RWPE1 (cell line): ENCODE measurements at regions not wholly inside any gene's neighbourhood (a gene's known extent, or its start where the extent isn't known, plus 50 kb on each side); places are given as distances from the start of the nearest gene placed in this dataset.
A peak's percentile ranks its signal among the peaks of the same experiment; 100 is the strongest.

Source experiments
- CTCF ChIA-PET: fragments of 350-600 bp; sonication (Branson Sonifier 250); formaldehyde crosslinking; extraction: SDS; loops from one replicate; lab custom pipeline; 2021; lab: Yijun Ruan, JAX
- POLR2A ChIA-PET: fragments of 400-600 bp; formaldehyde crosslinking; extraction: SDS; loops from one replicate; lab custom pipeline; 2020; ENCODE audit warnings: antibody characterized with exemption; ENCODE audit not compliant: low non-redundant PET; lab: Yijun Ruan, JAX
- DNase-seq: peaks from one replicate; pipeline ENCODE4 v3.0.0; 2012; ENCODE audit warnings: low spot score
- H3K27ac ChIP-seq: fragments of 450-650 bp; 2 replicates; pipeline ENCODE4 v1.5.1; 2017
- TF ChIP-seq, protein P1 (sequence below): fragments of 450-650 bp; conservative IDR thresholded peaks from 2 replicates; pipeline ENCODE4 v1.5.1; 2017; ENCODE audit warnings: low read depth, mild to moderate bottlenecking

DNA sequence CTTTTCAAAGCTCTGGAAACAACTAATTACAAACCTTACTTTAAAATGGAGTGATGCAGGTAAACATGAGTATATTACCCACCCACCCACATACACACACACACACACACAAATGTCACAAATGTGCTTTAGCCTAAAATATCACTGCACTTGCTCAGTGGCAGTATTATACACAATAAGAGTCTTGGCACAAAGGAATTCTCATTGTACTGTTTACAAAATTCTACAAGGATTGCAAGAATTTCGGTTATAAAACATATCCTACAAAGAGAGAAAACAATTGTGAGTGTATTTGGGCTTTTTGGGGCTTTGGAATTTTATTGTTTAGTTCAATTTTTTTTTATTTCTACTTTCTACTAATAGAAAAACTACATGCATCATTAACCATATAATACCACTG, 113.2 kb upstream of the BEND6 start:
- DNase-seq: no peak
- H3K27ac ChIP-seq: no peak overlapping the region
- POLR2A ChIA-PET: no interaction called here
- CTCF ChIA-PET: interaction anchor here (0.7 kb wide), 2 partner anchors 77 to 130 kb away, joined by 3 read pairs; no protein-coding TSS in a partner anchor
- TF ChIP-seq, protein P1, sequence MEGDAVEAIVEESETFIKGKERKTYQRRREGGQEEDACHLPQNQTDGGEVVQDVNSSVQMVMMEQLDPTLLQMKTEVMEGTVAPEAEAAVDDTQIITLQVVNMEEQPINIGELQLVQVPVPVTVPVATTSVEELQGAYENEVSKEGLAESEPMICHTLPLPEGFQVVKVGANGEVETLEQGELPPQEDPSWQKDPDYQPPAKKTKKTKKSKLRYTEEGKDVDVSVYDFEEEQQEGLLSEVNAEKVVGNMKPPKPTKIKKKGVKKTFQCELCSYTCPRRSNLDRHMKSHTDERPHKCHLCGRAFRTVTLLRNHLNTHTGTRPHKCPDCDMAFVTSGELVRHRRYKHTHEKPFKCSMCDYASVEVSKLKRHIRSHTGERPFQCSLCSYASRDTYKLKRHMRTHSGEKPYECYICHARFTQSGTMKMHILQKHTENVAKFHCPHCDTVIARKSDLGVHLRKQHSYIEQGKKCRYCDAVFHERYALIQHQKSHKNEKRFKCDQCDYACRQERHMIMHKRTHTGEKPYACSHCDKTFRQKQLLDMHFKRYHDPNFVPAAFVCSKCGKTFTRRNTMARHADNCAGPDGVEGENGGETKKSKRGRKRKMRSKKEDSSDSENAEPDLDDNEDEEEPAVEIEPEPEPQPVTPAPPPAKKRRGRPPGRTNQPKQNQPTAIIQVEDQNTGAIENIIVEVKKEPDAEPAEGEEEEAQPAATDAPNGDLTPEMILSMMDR: no peak

GRCh38 chr6:56841381-56841749, 113.5 kb upstream of the BEND6 start:
- POLR2A ChIA-PET: no interaction called here
- no peak overlapping the region for H3K27ac ChIP-seq
- TF ChIP-seq, protein P1: no peak
- CTCF ChIA-PET: interaction anchor here (0.7 kb wide), 2 partner anchors 77 to 129 kb away, joined by 3 read pairs; no protein-coding TSS in a partner anchor
- DNase-seq: no peak

DNA sequence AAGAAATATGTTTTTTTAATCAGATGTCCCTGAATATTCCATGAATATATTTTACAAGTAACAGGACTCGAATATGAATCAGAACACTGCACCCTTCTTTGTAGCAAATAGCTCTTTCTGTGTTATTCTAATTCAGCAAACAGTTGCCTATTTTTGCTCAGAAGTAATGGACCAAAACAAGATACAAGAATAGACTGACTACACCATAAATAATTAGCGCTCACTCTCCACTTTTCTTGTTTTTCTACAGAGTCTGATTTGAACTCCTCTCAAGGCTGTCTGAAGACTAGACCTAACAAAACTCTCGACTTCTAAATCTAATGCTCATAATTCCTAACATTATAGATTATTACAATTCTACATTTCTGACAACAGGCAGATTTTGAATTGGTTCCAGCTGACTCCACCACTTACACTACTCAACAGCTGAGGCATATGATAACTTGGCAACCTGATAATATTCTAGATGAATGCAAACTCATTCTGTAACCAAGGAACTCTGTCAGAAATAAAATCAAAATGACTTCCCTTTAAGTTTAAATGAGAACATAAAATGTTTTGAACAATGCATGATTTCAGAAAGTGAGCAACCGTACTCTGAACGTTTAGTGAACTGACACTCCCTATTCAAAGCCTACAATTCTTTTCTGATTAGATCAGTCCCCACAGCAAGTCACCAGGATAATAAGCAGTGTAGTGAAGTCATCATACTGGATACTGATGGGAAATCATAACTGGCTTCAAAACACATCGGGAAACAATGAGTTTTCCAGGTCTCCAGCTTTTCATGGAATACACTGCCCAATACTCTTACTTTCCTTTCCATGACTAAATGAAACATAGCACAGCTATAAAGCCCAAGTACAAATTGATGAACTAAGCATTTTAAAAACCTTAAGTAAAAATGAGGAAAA, 114.2 kb upstream of the BEND6 start:
- ChIA-PET CTCF (interaction anchor here (0.7 kb wide), 1 partner anchor 76 kb away, joined by 3 read pairs; no protein-coding TSS in a partner anchor), POLR2A (no interaction called here)
- H3K27ac ChIP-seq: no peak overlapping the region
- TF ChIP-seq, protein P1: no peak
- peak; percentile 34 for DNase-seq

DNA sequence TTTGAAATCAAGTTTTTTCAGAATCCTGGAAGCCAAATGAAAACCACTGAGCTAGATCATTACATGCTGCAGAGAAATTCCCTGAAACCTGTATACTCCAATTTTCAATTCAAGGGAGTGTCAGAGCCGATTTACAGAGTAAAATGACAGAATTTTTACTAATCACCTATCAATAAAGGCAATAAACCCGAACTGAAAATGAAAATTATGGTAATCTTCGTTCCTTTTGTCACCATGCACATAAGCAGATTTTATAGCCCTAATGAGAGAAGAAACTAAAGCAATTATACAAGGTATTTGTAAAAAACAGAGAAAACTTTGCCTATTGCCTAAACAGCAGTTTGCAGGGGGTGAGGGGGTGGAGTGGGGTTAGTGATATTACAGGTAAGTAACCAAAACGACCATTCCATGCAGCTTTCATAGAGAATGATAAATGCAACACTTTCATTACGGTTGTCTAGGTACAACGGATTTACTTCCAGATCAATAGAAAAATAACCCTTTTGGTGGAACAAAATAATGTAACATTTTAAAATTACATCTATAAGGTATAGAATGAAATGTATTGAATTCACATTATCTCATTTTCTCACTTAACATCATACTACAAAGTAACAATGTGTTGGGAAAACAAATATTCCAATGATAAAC, 115.2 kb upstream of the BEND6 start:
- ChIA-PET POLR2A (no interaction called here), CTCF (interaction anchor here (0.5 to 1.0 kb wide), 2 partner anchors 18 to 48 kb away, joined by 3 read pairs; no protein-coding TSS in a partner anchor)
- TF ChIP-seq, protein P1: no peak
- DNase-seq: no peak
- no peak overlapping the region for H3K27ac ChIP-seq

GRCh38 chr6:56838965-56839364, 115.9 kb upstream of the BEND6 start:
- TF ChIP-seq, protein P1: no peak
- ChIA-PET POLR2A (no interaction called here), CTCF (interaction anchor here (1.0 kb wide), 1 partner anchor 18 kb away, joined by 3 read pairs; no protein-coding TSS in a partner anchor)
- no peak overlapping the region for H3K27ac ChIP-seq
- no peak for DNase-seq

DNA sequence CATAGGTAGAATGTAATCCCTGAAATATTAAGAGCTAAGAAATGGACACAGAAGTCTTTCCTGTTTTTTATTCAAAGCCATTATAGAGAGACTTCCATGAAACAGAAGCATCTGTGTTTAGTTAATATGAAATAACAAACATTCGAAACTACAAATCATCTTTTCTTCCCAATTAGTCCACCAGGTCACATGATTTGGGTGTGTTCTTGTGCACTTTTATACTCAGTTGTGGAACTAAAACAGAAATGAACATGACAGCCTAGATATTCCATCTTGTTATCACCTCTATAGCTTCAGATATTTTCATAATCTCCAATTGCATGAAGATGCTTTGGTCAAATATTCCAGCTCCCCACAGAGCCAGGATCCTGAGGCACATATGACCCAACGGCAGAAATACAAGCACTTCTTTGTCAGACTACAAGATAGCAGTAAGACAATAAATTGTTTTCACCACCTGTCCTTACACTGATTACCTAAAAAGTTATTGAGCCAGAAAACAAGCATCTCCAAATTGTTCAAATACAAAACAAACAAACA, 116.8 kb upstream of the BEND6 start:
- POLR2A ChIA-PET: no interaction called here
- TF ChIP-seq, protein P1: no peak
- DNase-seq: no peak
- CTCF ChIA-PET: interaction anchor here (0.9 kb wide), 1 partner anchor 17 kb away, joined by 3 read pairs; no protein-coding TSS in a partner anchor
- no peak overlapping the region for H3K27ac ChIP-seq
